ENCODE measurements at regions not wholly inside any gene's neighbourhood (a gene's known extent, or its start where the extent isn't known, plus 50 kb on each side); places are given as distances from the start of the nearest gene placed in this dataset.

- Histone ChIP-seq H2AFZ (ENCODE audit: low read length) (no peak overlapping the region), H3K9ac (ENCODE audit: low read length) (no peak overlapping the region), H3K36me3 (replicated peaks; ENCODE audit: insufficient read depth, low read length) (no peaks in the 10 kb centered on the region), H3K4me1 (ENCODE audit: low read length) (no peaks in the 10 kb centered on the region), H3K4me2 (ENCODE audit: low read depth, low read length) (no peak overlapping the region), H4K20me1 (ENCODE audit: insufficient read depth, low read length) (no peaks in the 10 kb centered on the region), H3K9me2 (replicated peaks; ENCODE audit: insufficient read depth, low read length) (no peaks in the 10 kb centered on the region), H3K27me3 (replicated peaks; ENCODE audit: insufficient read depth, low read length) (no peaks in the 10 kb centered on the region), H3K27ac (ENCODE audit: low read length) (no peak overlapping the region), H3K9me3 (replicated peaks; ENCODE audit: insufficient read depth, low read length) (no peaks in the 10 kb centered on the region), H3K79me2 (ENCODE audit: low read length) (no peaks in the 10 kb centered on the region), H3F3A (ENCODE audit: insufficient read depth, low read length) (no peaks in the 10 kb centered on the region), H3K4me3 (ENCODE audit: low read length) (no peak overlapping the region)
- TF ChIP-seq, protein P1, sequence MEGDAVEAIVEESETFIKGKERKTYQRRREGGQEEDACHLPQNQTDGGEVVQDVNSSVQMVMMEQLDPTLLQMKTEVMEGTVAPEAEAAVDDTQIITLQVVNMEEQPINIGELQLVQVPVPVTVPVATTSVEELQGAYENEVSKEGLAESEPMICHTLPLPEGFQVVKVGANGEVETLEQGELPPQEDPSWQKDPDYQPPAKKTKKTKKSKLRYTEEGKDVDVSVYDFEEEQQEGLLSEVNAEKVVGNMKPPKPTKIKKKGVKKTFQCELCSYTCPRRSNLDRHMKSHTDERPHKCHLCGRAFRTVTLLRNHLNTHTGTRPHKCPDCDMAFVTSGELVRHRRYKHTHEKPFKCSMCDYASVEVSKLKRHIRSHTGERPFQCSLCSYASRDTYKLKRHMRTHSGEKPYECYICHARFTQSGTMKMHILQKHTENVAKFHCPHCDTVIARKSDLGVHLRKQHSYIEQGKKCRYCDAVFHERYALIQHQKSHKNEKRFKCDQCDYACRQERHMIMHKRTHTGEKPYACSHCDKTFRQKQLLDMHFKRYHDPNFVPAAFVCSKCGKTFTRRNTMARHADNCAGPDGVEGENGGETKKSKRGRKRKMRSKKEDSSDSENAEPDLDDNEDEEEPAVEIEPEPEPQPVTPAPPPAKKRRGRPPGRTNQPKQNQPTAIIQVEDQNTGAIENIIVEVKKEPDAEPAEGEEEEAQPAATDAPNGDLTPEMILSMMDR (IDR thresholded peaks at IDR 0.05; ENCODE audit: low read length): peak; percentile 28
- TF ChIP-seq EZH2 (optimal IDR thresholded peaks at IDR 0.05; ENCODE audit: low read depth, low read length) (no peak), EZH2phosphoT487 (IDR thresholded peaks at IDR 0.05; ENCODE audit: low read length) (no peak)
- DNase-seq: peak; percentile 15
Measured at GRCh38 chr9:29691758-29692407, 2118.6 kb upstream of the C9orf72 start.

GRCh38 chr9:29697011-29697410, 2123.7 kb upstream of the C9orf72 start:
- no peak overlapping the region for H3K4me3 ChIP-seq (ENCODE audit: low read length)

DNA sequence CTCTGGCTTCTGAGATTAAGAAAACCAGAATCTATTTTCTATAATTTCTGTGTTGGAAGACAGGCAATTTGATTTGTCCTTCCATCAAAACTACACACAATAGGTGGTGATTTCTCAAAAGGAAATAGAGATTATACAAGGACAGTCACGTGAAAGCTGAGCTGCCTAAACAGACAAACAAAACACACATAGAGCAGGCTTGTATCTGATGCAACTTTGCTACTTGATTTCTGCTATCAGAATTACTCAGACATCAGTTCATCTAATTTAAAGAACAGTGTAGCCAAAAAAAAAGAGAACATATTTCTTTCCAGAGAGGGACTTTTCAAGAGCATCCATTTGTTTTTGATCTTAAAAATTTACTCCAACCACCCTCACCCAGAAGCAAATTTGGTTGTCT, 2128.3 kb upstream of the C9orf72 start:
- no peak for DNase-seq
- TF ChIP-seq, protein P1 (IDR thresholded peaks at IDR 0.05; ENCODE audit: low read length): no peak
- TF ChIP-seq EZH2phosphoT487 (IDR thresholded peaks at IDR 0.05; ENCODE audit: low read length) (no peak), EZH2 (optimal IDR thresholded peaks at IDR 0.05; ENCODE audit: low read depth, low read length) (no peak)
- Histone ChIP-seq H4K20me1 (ENCODE audit: insufficient read depth, low read length) (no peaks in the 10 kb centered on the region), H3K9me3 (replicated peaks; ENCODE audit: insufficient read depth, low read length) (no peaks in the 10 kb centered on the region; the same call in 1 of the 2 replicates), H3K36me3 (replicated peaks; ENCODE audit: insufficient read depth, low read length) (no peaks in the 10 kb centered on the region), H3K9me2 (replicated peaks; ENCODE audit: insufficient read depth, low read length) (no peaks in the 10 kb centered on the region), H3K4me1 (ENCODE audit: low read length) (no peaks in the 10 kb centered on the region), H3K4me3 (ENCODE audit: low read length) (no peak overlapping the region), H3F3A (ENCODE audit: insufficient read depth, low read length) (no peaks in the 10 kb centered on the region), H2AFZ (ENCODE audit: low read length) (no peak overlapping the region), H3K27me3 (replicated peaks; ENCODE audit: insufficient read depth, low read length) (no peaks in the 10 kb centered on the region), H3K27ac (ENCODE audit: low read length) (no peak overlapping the region), H3K4me2 (ENCODE audit: low read depth, low read length) (no peak overlapping the region), H3K79me2 (ENCODE audit: low read length) (no peaks in the 10 kb centered on the region), H3K9ac (ENCODE audit: low read length) (no peak overlapping the region)

More at GRCh38 chr9:29697011-29697410, 2123.7 kb upstream of the C9orf72 start:
- no peaks in the 10 kb centered on the region for H3F3A ChIP-seq (ENCODE audit: insufficient read depth, low read length)
- TF ChIP-seq EZH2phosphoT487 (IDR thresholded peaks at IDR 0.05; ENCODE audit: low read length): no peak
- TF ChIP-seq EZH2 (optimal IDR thresholded peaks at IDR 0.05; ENCODE audit: low read depth, low read length): no peak
- TF ChIP-seq, protein P1 (IDR thresholded peaks at IDR 0.05; ENCODE audit: low read length): no peak
- H2AFZ ChIP-seq (ENCODE audit: low read length): no peak overlapping the region
- no peak overlapping the region for H3K4me2 ChIP-seq (ENCODE audit: low read depth, low read length)
- H3K9me2 ChIP-seq (replicated peaks; ENCODE audit: insufficient read depth, low read length): no peaks in the 10 kb centered on the region
- no peaks in the 10 kb centered on the region for H3K27me3 ChIP-seq (replicated peaks; ENCODE audit: insufficient read depth, low read length)
- no peaks in the 10 kb centered on the region for H3K4me1 ChIP-seq (ENCODE audit: low read length)
- no peak overlapping the region for H3K9ac ChIP-seq (ENCODE audit: low read length)
- H3K36me3 ChIP-seq (replicated peaks; ENCODE audit: insufficient read depth, low read length): no peaks in the 10 kb centered on the region
- no peak overlapping the region for H3K27ac ChIP-seq (ENCODE audit: low read length)
- no peaks in the 10 kb centered on the region for H3K79me2 ChIP-seq (ENCODE audit: low read length)
- no peak for DNase-seq
- no peaks in the 10 kb centered on the region; the same call in 1 of the 2 replicates for H3K9me3 ChIP-seq (replicated peaks; ENCODE audit: insufficient read depth, low read length)
- H4K20me1 ChIP-seq (ENCODE audit: insufficient read depth, low read length): no peaks in the 10 kb centered on the region
